ENCODE measurements at regions not wholly inside any gene's neighbourhood (a gene's known extent, or its start where the extent isn't known, plus 50 kb on each side); places are given as distances from the start of the nearest gene placed in this dataset.
"Not testable (repeated sequence)": the region's sequence is repeated elsewhere in the genome, so short reads cannot be mapped to it uniquely, and the experiment has no call there.

- in situ Hi-C loops (cut with HindIII; ENCODE audit: low sequenced_read_pairs) = no loop called here
These were observed 106.7 kb upstream of the KDM7A start for GRCh38 chr7:140283472-140283871.

GRCh38 chr7:140281960-140282359 lies 105.2 kb upstream of the KDM7A start:
- in situ Hi-C loops (cut with HindIII; ENCODE audit: low sequenced_read_pairs) = no loop called here

GRCh38 chr7:140281255-140281654 lies 104.5 kb upstream of the KDM7A start:
- in situ Hi-C loops (cut with HindIII; ENCODE audit: low sequenced_read_pairs) = no loop called here

- in situ Hi-C loops (cut with HindIII; ENCODE audit: low sequenced_read_pairs) = no loop called here
These were observed 99.2 kb upstream of the KDM7A start for GRCh38 chr7:140276001-140276400.

GRCh38 chr7:140275069-140275965 lies 98.5 kb upstream of the KDM7A start:
- in situ Hi-C loops (cut with HindIII; ENCODE audit: low sequenced_read_pairs) = no loop called here

- in situ Hi-C loops (cut with HindIII; ENCODE audit: low sequenced_read_pairs) = no loop called here
These were observed 96.6 kb upstream of the KDM7A start for GRCh38 chr7:140273417-140273816.

- in situ Hi-C loops (cut with HindIII; ENCODE audit: low sequenced_read_pairs) = not testable (repeated sequence)
These were observed 94.8 kb upstream of the KDM7A start for GRCh38 chr7:140271643-140271968.

GRCh38 chr7:140269004-140269638 lies 92.3 kb upstream of the KDM7A start:
- in situ Hi-C loops (cut with HindIII; ENCODE audit: low sequenced_read_pairs) = no loop called here

GRCh38 chr7:140267381-140268226 lies 90.8 kb upstream of the KDM7A start:
- in situ Hi-C loops (cut with HindIII; ENCODE audit: low sequenced_read_pairs) = no loop called here

GRCh38 chr7:140263277-140263676 lies 86.5 kb upstream of the KDM7A start:
- in situ Hi-C loops (cut with HindIII; ENCODE audit: low sequenced_read_pairs) = no loop called here

GRCh38 chr7:140262242-140262903 lies 85.6 kb upstream of the KDM7A start:
- in situ Hi-C loops (cut with HindIII; ENCODE audit: low sequenced_read_pairs) = no loop called here

- in situ Hi-C loops (cut with HindIII; ENCODE audit: low sequenced_read_pairs) = no loop called here
These were observed 84.7 kb upstream of the KDM7A start for GRCh38 chr7:140261522-140261921.

GRCh38 chr7:140261105-140261486 lies 84.3 kb upstream of the KDM7A start:
- in situ Hi-C loops (cut with HindIII; ENCODE audit: low sequenced_read_pairs) = no loop called here

- in situ Hi-C loops (cut with HindIII; ENCODE audit: low sequenced_read_pairs) = no loop called here
These were observed 83.7 kb upstream of the KDM7A start for GRCh38 chr7:140260352-140261104.

- in situ Hi-C loops (cut with HindIII; ENCODE audit: low sequenced_read_pairs) = not testable (repeated sequence)
These were observed 80.5 kb upstream of the KDM7A start for GRCh38 chr7:140257278-140257677.

- in situ Hi-C loops (cut with HindIII; ENCODE audit: low sequenced_read_pairs) = not testable (repeated sequence)
These were observed 78.2 kb upstream of the KDM7A start for GRCh38 chr7:140254976-140255375.

- in situ Hi-C loops (cut with HindIII; ENCODE audit: low sequenced_read_pairs) = loop anchor here (5.0 kb wide), 1 partner anchor 48 kb away; no protein-coding TSS in a partner anchor
These were observed 72.4 kb upstream of the KDM7A start for GRCh38 chr7:140249036-140249806.

GRCh38 chr7:140247559-140247958 lies 70.8 kb upstream of the KDM7A start:
- in situ Hi-C loops (cut with HindIII; ENCODE audit: low sequenced_read_pairs) = loop anchor here (5.0 kb wide), 1 partner anchor 50 kb away; no protein-coding TSS in a partner anchor

- in situ Hi-C loops (cut with HindIII; ENCODE audit: low sequenced_read_pairs) = loop anchor here (5.0 kb wide), 1 partner anchor 52 kb away; no protein-coding TSS in a partner anchor
These were observed 68.9 kb upstream of the KDM7A start for GRCh38 chr7:140245611-140246105.

Data from endothelial cell of hepatic sinusoid (primary cell).